ENCODE measurements at regions not wholly inside any gene's neighbourhood (a gene's known extent, or its start where the extent isn't known, plus 50 kb on each side); places are given as distances from the start of the nearest gene placed in this dataset.
"Not testable (repeated sequence)": the region's sequence is repeated elsewhere in the genome, so short reads cannot be mapped to it uniquely, and the experiment has no call there.

GRCh38 chr7:65613644-65614289 is 240.1 kb downstream of the ZNF92 start:
- TF ChIP-seq, protein P1, sequence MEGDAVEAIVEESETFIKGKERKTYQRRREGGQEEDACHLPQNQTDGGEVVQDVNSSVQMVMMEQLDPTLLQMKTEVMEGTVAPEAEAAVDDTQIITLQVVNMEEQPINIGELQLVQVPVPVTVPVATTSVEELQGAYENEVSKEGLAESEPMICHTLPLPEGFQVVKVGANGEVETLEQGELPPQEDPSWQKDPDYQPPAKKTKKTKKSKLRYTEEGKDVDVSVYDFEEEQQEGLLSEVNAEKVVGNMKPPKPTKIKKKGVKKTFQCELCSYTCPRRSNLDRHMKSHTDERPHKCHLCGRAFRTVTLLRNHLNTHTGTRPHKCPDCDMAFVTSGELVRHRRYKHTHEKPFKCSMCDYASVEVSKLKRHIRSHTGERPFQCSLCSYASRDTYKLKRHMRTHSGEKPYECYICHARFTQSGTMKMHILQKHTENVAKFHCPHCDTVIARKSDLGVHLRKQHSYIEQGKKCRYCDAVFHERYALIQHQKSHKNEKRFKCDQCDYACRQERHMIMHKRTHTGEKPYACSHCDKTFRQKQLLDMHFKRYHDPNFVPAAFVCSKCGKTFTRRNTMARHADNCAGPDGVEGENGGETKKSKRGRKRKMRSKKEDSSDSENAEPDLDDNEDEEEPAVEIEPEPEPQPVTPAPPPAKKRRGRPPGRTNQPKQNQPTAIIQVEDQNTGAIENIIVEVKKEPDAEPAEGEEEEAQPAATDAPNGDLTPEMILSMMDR (conservative IDR thresholded peaks at IDR 0.05 in 1 of 2, IDR thresholded peaks at IDR 0.05 in 1 of 2; ENCODE audit: low read depth in 1 of 2, low read length in 2 of 2): not testable (repeated sequence)
- not testable (repeated sequence) for TF ChIP-seq EZH2 (IDR thresholded peaks at IDR 0.05; ENCODE audit: low read length, missing control alignments)

Data from fibroblast of lung (primary cell).